Fibroblast of peridontal ligament (primary cell): ENCODE measurements at regions not wholly inside any gene's neighbourhood (a gene's known extent, or its start where the extent isn't known, plus 50 kb on each side); places are given as distances from the start of the nearest gene placed in this dataset.

Experiments used
- DNase-seq: peaks from one replicate; pipeline ENCODE4 v3.0.0-alpha.2; 2010; ENCODE audit errors: extremely low read depth

GRCh38 chr10:129140921-129141885 is 325.8 kb upstream of the MGMT start:
- no peak for DNase-seq

- DNase-seq = no peak
Measured at GRCh38 chr10:129151281-129151680, 315.8 kb upstream of the MGMT start.

- DNase-seq = no peak
Measured at GRCh38 chr10:129156406-129156805, 310.6 kb upstream of the MGMT start.

GRCh38 chr10:129157185-129157584 is 309.9 kb upstream of the MGMT start:
- DNase-seq = no peak

GRCh38 chr10:129161150-129161549 is 305.9 kb upstream of the MGMT start:
- no peak for DNase-seq

- DNase-seq = no peak
Measured at GRCh38 chr10:129163531-129163930, 303.5 kb upstream of the MGMT start.

GRCh38 chr10:129165076-129165720 is 301.8 kb upstream of the MGMT start:
- DNase-seq = no peak

GRCh38 chr10:129165770-129166169 is 301.3 kb upstream of the MGMT start:
- no peak for DNase-seq

GRCh38 chr10:129168660-129169059 is 298.4 kb upstream of the MGMT start:
- DNase-seq = no peak

- DNase-seq = no peak
Measured at GRCh38 chr10:129169115-129169514, 297.9 kb upstream of the MGMT start.

GRCh38 chr10:129170812-129171211 is 296.2 kb upstream of the MGMT start:
- DNase-seq = no peak

GRCh38 chr10:129171812-129172211 is 295.2 kb upstream of the MGMT start:
- DNase-seq = no peak

- DNase-seq = no peak
Measured at GRCh38 chr10:129174232-129175014, 292.6 kb upstream of the MGMT start.

- DNase-seq = no peak
Measured at GRCh38 chr10:129179245-129179971, 287.6 kb upstream of the MGMT start.

GRCh38 chr10:129179972-129180678 is 286.9 kb upstream of the MGMT start:
- no peak for DNase-seq

- no peak for DNase-seq
Measured at GRCh38 chr10:129184196-129184595, 282.8 kb upstream of the MGMT start.

- no peak for DNase-seq
Measured at GRCh38 chr10:129187331-129187730, 279.7 kb upstream of the MGMT start.

GRCh38 chr10:129191797-129192196 is 275.2 kb upstream of the MGMT start:
- DNase-seq = no peak

GRCh38 chr10:129192344-129193128 is 274.5 kb upstream of the MGMT start:
- no peak for DNase-seq

GRCh38 chr10:129193148-129193547 is 273.9 kb upstream of the MGMT start:
- no peak for DNase-seq
